ENCODE measurements at regions not wholly inside any gene's neighbourhood (a gene's known extent, or its start where the extent isn't known, plus 50 kb on each side); places are given as distances from the start of the nearest gene placed in this dataset.

GRCh38 chr3:127389420-127389819 is 101.6 kb upstream of the PRR20G start:
- Mint-ChIP-seq H3K27me3 (ENCODE audit: low read depth) (no peaks in the 10 kb centered on the region), H3K27ac (no peak overlapping the region), H3K9me3 (no peaks in the 10 kb centered on the region), H3K4me1 (ENCODE audit: low read depth) (no peaks in the 10 kb centered on the region), H3K4me3 (no peak overlapping the region), H3K36me3 (ENCODE audit: low read depth) (no peaks in the 10 kb centered on the region)

GRCh38 chr3:127388427-127388826 is 100.6 kb upstream of the PRR20G start:
- no peak overlapping the region for H3K4me3 Mint-ChIP-seq
- H3K36me3 Mint-ChIP-seq (ENCODE audit: low read depth), result no peaks in the 10 kb centered on the region
- H3K27ac Mint-ChIP-seq, result no peak overlapping the region
- H3K4me1 Mint-ChIP-seq (ENCODE audit: low read depth), result no peaks in the 10 kb centered on the region
- no peaks in the 10 kb centered on the region for H3K27me3 Mint-ChIP-seq (ENCODE audit: low read depth)
- no peaks in the 10 kb centered on the region for H3K9me3 Mint-ChIP-seq

GRCh38 chr3:127387556-127388153 is 99.8 kb upstream of the PRR20G start:
- Mint-ChIP-seq H3K4me3 (no peak overlapping the region), H3K27ac (no peak overlapping the region), H3K36me3 (ENCODE audit: low read depth) (no peaks in the 10 kb centered on the region), H3K9me3 (no peaks in the 10 kb centered on the region), H3K4me1 (ENCODE audit: low read depth) (no peaks in the 10 kb centered on the region), H3K27me3 (ENCODE audit: low read depth) (no peaks in the 10 kb centered on the region)

- Mint-ChIP-seq H3K9me3 (no peaks in the 10 kb centered on the region), H3K27me3 (ENCODE audit: low read depth) (no peaks in the 10 kb centered on the region), H3K27ac (no peak overlapping the region), H3K4me1 (ENCODE audit: low read depth) (no peaks in the 10 kb centered on the region), H3K36me3 (ENCODE audit: low read depth) (no peaks in the 10 kb centered on the region), H3K4me3 (no peak overlapping the region)
Measured at GRCh38 chr3:127387119-127387518, 99.3 kb upstream of the PRR20G start.

- Mint-ChIP-seq H3K27me3 (ENCODE audit: low read depth) (no peaks in the 10 kb centered on the region), H3K36me3 (ENCODE audit: low read depth) (no peaks in the 10 kb centered on the region), H3K27ac (no peak overlapping the region), H3K4me1 (ENCODE audit: low read depth) (no peaks in the 10 kb centered on the region), H3K4me3 (no peak overlapping the region), H3K9me3 (no peaks in the 10 kb centered on the region)
Measured at GRCh38 chr3:127386490-127386889, 98.6 kb upstream of the PRR20G start.

GRCh38 chr3:127385540-127385870 is 97.7 kb upstream of the PRR20G start:
- Mint-ChIP-seq H3K9me3 (no peaks in the 10 kb centered on the region), H3K4me1 (ENCODE audit: low read depth) (no peaks in the 10 kb centered on the region), H3K27ac (no peak overlapping the region), H3K36me3 (ENCODE audit: low read depth) (no peaks in the 10 kb centered on the region), H3K27me3 (ENCODE audit: low read depth) (peaks cover 2% of the 10 kb centered on the region), H3K4me3 (no peak overlapping the region)

GRCh38 chr3:127384717-127385539 is 97.1 kb upstream of the PRR20G start:
- peaks cover 4% of the 10 kb centered on the region for H3K27me3 Mint-ChIP-seq (ENCODE audit: low read depth)
- H3K36me3 Mint-ChIP-seq (ENCODE audit: low read depth), result no peaks in the 10 kb centered on the region
- no peak overlapping the region for H3K27ac Mint-ChIP-seq
- H3K4me1 Mint-ChIP-seq (ENCODE audit: low read depth), result no peaks in the 10 kb centered on the region
- H3K9me3 Mint-ChIP-seq, result no peaks in the 10 kb centered on the region
- H3K4me3 Mint-ChIP-seq, result no peak overlapping the region

- no peak overlapping the region for H3K4me3 Mint-ChIP-seq
- peaks cover 4% of the 10 kb centered on the region for H3K27me3 Mint-ChIP-seq (ENCODE audit: low read depth)
- H3K36me3 Mint-ChIP-seq (ENCODE audit: low read depth), result no peaks in the 10 kb centered on the region
- no peaks in the 10 kb centered on the region for H3K4me1 Mint-ChIP-seq (ENCODE audit: low read depth)
- no peak overlapping the region for H3K27ac Mint-ChIP-seq
- no peaks in the 10 kb centered on the region for H3K9me3 Mint-ChIP-seq
Measured at GRCh38 chr3:127383656-127384179, 95.9 kb upstream of the PRR20G start.

- Mint-ChIP-seq H3K36me3 (ENCODE audit: low read depth) (no peaks in the 10 kb centered on the region), H3K4me1 (ENCODE audit: low read depth) (no peaks in the 10 kb centered on the region)
Measured at GRCh38 chr3:127377801-127378655, 90.2 kb upstream of the PRR20G start.

GRCh38 chr3:127375151-127375930 is 87.5 kb upstream of the PRR20G start:
- Mint-ChIP-seq H3K4me3 (no peak overlapping the region), H3K4me1 (ENCODE audit: low read depth) (no peaks in the 10 kb centered on the region), H3K27ac (no peak overlapping the region), H3K9me3 (no peaks in the 10 kb centered on the region), H3K36me3 (ENCODE audit: low read depth) (no peaks in the 10 kb centered on the region), H3K27me3 (ENCODE audit: low read depth) (no peaks in the 10 kb centered on the region)

More at GRCh38 chr3:127377801-127378655, 90.2 kb upstream of the PRR20G start:
- Mint-ChIP-seq H3K27me3 (ENCODE audit: low read depth) (peaks cover 4% of the 10 kb centered on the region), H3K27ac (no peak overlapping the region), H3K9me3 (no peaks in the 10 kb centered on the region), H3K4me3 (no peak overlapping the region)

GRCh38 chr3:127374086-127375010 is 86.5 kb upstream of the PRR20G start:
- Mint-ChIP-seq H3K36me3 (ENCODE audit: low read depth) (no peaks in the 10 kb centered on the region), H3K9me3 (no peaks in the 10 kb centered on the region), H3K4me1 (ENCODE audit: low read depth) (no peaks in the 10 kb centered on the region), H3K27me3 (ENCODE audit: low read depth) (no peaks in the 10 kb centered on the region), H3K27ac (no peak overlapping the region), H3K4me3 (no peak overlapping the region)

- Mint-ChIP-seq H3K9me3 (no peaks in the 10 kb centered on the region), H3K4me1 (ENCODE audit: low read depth) (no peaks in the 10 kb centered on the region), H3K4me3 (no peak overlapping the region), H3K36me3 (ENCODE audit: low read depth) (no peaks in the 10 kb centered on the region), H3K27me3 (ENCODE audit: low read depth) (no peaks in the 10 kb centered on the region), H3K27ac (no peak overlapping the region)
Measured at GRCh38 chr3:127373441-127374085, 85.7 kb upstream of the PRR20G start.

- Mint-ChIP-seq H3K36me3 (ENCODE audit: low read depth) (no peaks in the 10 kb centered on the region), H3K4me3 (no peak overlapping the region), H3K27me3 (ENCODE audit: low read depth) (peaks cover 2% of the 10 kb centered on the region), H3K27ac (no peak overlapping the region), H3K9me3 (no peaks in the 10 kb centered on the region), H3K4me1 (ENCODE audit: low read depth) (no peaks in the 10 kb centered on the region)
Measured at GRCh38 chr3:127371846-127372245, 84.0 kb upstream of the PRR20G start.

Measured in T-helper 1 cell treated with Interleukin-12 subunit alpha and Interleukin-12 subunit beta and Interleukin-4 antibody, amounts not matched to agents 30 μg/mL and 1 μg/mL, for 36 hours (primary cell).